ENCODE measurements at regions not wholly inside any gene's neighbourhood (a gene's known extent, or its start where the extent isn't known, plus 50 kb on each side); places are given as distances from the start of the nearest gene placed in this dataset.

GRCh38 chr2:60318544-60318943 is 234.9 kb downstream of the BCL11A start:
- DNase-seq: no peak

- DNase-seq: no peak
Observed at GRCh38 chr2:60317844-60318243, 235.6 kb downstream of the BCL11A start.

GRCh38 chr2:60317034-60317386 is 236.4 kb downstream of the BCL11A start:
- DNase-seq: no peak

GRCh38 chr2:60316381-60317033 is 236.9 kb downstream of the BCL11A start:
- DNase-seq: no peak

- DNase-seq: no peak
Observed at GRCh38 chr2:60313470-60314172, 239.8 kb downstream of the BCL11A start.

- DNase-seq: no peak
Observed at GRCh38 chr2:60312618-60313017, 240.8 kb downstream of the BCL11A start.

GRCh38 chr2:60311524-60311923 is 241.9 kb downstream of the BCL11A start:
- no peak for DNase-seq

- DNase-seq: no peak
Observed at GRCh38 chr2:60309941-60310660, 243.4 kb downstream of the BCL11A start.

- DNase-seq: no peak
Observed at GRCh38 chr2:60309336-60309735, 244.1 kb downstream of the BCL11A start.

- peak in 1 of 2 experiments; percentile 23 for DNase-seq
Observed at GRCh38 chr2:60306267-60306861, 247.1 kb downstream of the BCL11A start.

- no peak for DNase-seq
Observed at GRCh38 chr2:60303680-60304079, 249.8 kb downstream of the BCL11A start.

- DNase-seq: no peak
Observed at GRCh38 chr2:60302377-60303126, 250.9 kb downstream of the BCL11A start.

- no peak for DNase-seq
Observed at GRCh38 chr2:60301726-60302125, 251.7 kb downstream of the BCL11A start.

- DNase-seq: no peak
Observed at GRCh38 chr2:60299179-60299578, 254.3 kb downstream of the BCL11A start.

- no peak for DNase-seq
Observed at GRCh38 chr2:60298006-60298696, 255.3 kb downstream of the BCL11A start.

GRCh38 chr2:60297296-60298005 is 256.0 kb downstream of the BCL11A start:
- DNase-seq: no peak

- DNase-seq: no peak
Observed at GRCh38 chr2:60296219-60296955, 257.1 kb downstream of the BCL11A start.

- DNase-seq: no peak
Observed at GRCh38 chr2:60295636-60295962, 257.9 kb downstream of the BCL11A start.

GRCh38 chr2:60294901-60295635 is 258.4 kb downstream of the BCL11A start:
- DNase-seq: no peak

- DNase-seq: no peak
Observed at GRCh38 chr2:60292242-60292641, 261.2 kb downstream of the BCL11A start.

All from Kasumi-1 (cell line).